Astrocyte of the cerebellum (primary cell): ENCODE measurements at regions not wholly inside any gene's neighbourhood (a gene's known extent, or its start where the extent isn't known, plus 50 kb on each side); places are given as distances from the start of the nearest gene placed in this dataset.

ENCODE experiments used
- DNase-seq: peaks from one replicate; pipeline ENCODE4 v3.0.0-alpha.2; 2011; ENCODE audit warnings: low read depth
- H3K4me3 ChIP-seq: 2 replicates; pipeline ENCODE4 v1.5.1; 2011; ENCODE audit warnings: mild to moderate bottlenecking, low read depth, low read length, moderate library complexity
- in situ Hi-C: cut with HindIII; loops from 2 replicates; pipeline ENCODE4 v1.10.0; 2017; ENCODE audit warnings: low sequenced_read_pairs
- TF ChIP-seq, protein P1 (sequence below): IDR thresholded peaks from 2 replicates; pipeline ENCODE4 v1.5.1; 2012; ENCODE audit warnings: low read length, low read depth, moderate library complexity, mild to moderate bottlenecking; ENCODE audit errors: missing control alignments

DNA sequence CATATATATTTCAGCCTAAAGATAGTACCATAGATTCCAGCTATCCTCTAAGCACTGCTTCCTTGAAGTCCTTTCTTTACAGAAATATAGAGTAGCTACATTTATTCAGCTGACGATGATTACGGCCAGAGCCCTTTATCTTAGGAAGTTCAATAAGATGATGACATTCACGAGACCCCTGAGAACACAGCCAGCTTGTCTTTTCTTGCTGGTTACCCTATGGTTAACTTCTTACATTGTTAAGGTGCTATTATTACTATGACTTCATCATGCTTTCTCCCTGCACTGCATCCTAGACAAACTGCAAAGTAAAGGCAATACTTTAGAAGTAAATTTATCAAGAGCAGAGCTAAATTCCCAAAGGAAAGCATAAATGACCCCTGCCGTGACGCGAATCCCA is 214.4 kb upstream of the LRFN5 start:
- TF ChIP-seq, protein P1, sequence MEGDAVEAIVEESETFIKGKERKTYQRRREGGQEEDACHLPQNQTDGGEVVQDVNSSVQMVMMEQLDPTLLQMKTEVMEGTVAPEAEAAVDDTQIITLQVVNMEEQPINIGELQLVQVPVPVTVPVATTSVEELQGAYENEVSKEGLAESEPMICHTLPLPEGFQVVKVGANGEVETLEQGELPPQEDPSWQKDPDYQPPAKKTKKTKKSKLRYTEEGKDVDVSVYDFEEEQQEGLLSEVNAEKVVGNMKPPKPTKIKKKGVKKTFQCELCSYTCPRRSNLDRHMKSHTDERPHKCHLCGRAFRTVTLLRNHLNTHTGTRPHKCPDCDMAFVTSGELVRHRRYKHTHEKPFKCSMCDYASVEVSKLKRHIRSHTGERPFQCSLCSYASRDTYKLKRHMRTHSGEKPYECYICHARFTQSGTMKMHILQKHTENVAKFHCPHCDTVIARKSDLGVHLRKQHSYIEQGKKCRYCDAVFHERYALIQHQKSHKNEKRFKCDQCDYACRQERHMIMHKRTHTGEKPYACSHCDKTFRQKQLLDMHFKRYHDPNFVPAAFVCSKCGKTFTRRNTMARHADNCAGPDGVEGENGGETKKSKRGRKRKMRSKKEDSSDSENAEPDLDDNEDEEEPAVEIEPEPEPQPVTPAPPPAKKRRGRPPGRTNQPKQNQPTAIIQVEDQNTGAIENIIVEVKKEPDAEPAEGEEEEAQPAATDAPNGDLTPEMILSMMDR = no peak
- no peak for DNase-seq
- H3K4me3 ChIP-seq = no peak overlapping the region
- in situ Hi-C loops = no loop called here

DNA sequence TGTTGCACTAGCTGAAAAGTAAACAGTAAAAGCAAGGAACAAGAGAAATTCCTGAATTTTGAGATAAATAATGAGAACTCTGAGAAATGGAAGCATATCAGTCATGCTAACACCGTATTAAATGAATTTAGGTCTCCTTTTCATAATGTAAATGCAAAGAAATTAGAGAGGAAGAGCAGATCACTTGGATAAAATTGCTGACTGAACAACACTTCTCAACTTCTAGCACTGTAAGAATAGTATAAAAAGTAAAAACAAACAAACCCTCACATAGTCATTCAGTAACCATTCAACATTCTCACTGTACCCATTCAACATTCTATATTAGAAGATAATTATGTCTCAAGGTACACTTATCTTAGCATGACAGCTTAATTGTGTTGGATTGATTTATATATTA is 217.3 kb upstream of the LRFN5 start:
- H3K4me3 ChIP-seq = no peak overlapping the region
- TF ChIP-seq, protein P1 = no peak
- in situ Hi-C loops = no loop called here
- DNase-seq = no peak

DNA sequence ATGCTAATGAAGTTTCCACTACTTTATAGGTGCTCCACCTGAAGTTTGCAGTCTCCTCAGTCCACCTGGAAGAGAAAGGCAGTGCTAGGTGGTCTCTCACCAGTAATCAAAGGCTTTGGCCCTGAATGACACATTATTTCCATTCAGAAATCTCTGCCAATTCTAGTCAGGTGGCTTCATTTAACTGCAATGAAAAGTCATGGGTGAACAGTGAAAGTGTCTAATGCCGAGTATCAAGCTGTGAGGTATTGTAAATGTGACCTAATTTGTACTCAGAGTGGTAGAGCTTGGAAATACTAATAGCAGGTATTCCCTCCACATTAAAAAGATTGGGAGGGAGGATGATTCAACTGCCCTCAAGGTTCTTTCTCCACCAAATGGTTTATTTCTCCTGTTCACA is 220.9 kb upstream of the LRFN5 start:
- TF ChIP-seq, protein P1 = no peak
- in situ Hi-C loops = no loop called here
- no peak for DNase-seq
- no peak overlapping the region for H3K4me3 ChIP-seq

GRCh38 chr14:41380017-41380416 is 226.7 kb upstream of the LRFN5 start:
- TF ChIP-seq, protein P1 = no peak
- in situ Hi-C loops = no loop called here
- no peak overlapping the region for H3K4me3 ChIP-seq
- DNase-seq = no peak

GRCh38 chr14:41378526-41378925 is 228.2 kb upstream of the LRFN5 start:
- in situ Hi-C loops = no loop called here
- TF ChIP-seq, protein P1 = no peak
- H3K4me3 ChIP-seq = no peak overlapping the region
- no peak for DNase-seq

DNA sequence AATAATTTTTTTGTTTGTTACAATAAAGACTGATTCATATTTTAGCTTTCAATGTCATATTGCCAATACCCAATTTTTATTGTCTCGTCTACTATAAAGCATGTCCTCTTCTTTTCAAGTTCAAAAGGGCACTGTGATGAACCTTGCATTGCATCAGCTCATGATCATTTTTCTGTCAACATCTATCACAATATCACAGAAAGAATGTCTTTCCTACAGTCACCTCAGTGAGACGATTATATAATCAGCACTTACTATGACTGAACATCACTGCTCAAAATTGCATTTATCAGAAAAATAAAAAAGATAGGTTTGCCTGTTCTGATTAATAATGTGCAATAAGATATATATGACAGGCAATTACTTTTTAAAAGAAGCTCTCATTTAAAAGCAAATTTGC is 228.7 kb upstream of the LRFN5 start:
- no peak for DNase-seq
- no peak overlapping the region for H3K4me3 ChIP-seq
- TF ChIP-seq, protein P1 = no peak
- in situ Hi-C loops = no loop called here

- in situ Hi-C loops = no loop called here
- H3K4me3 ChIP-seq = no peak overlapping the region
- TF ChIP-seq, protein P1 = no peak
- no peak for DNase-seq
Measured at GRCh38 chr14:41374092-41374491, 232.6 kb upstream of the LRFN5 start.
